Ectodermal cell (in vitro differentiated cells): ENCODE measurements at regions not wholly inside any gene's neighbourhood (a gene's known extent, or its start where the extent isn't known, plus 50 kb on each side); places are given as distances from the start of the nearest gene placed in this dataset.
"Not testable (repeated sequence)": the region's sequence is repeated elsewhere in the genome, so short reads cannot be mapped to it uniquely, and the experiment has no call there.

Experiments
- H3K27ac ChIP-seq: 2 replicates; pipeline ENCODE4 v1.7.0; 2013; ENCODE audit warnings: mild to moderate bottlenecking, low read depth, low read length; ENCODE audit not compliant: insufficient read depth, poor library complexity, severe bottlenecking
- H3K27me3 ChIP-seq: 2 replicates; pipeline ENCODE4 v1.7.0; 2013; ENCODE audit warnings: mild to moderate bottlenecking, low read length; ENCODE audit not compliant: insufficient read depth, control insufficient read depth, poor library complexity, severe bottlenecking
- H3K36me3 ChIP-seq: one replicate; pipeline ENCODE4 v1.7.0; 2013; ENCODE audit warnings: low read length; ENCODE audit not compliant: control insufficient read depth, insufficient read depth
- H3K4me1 ChIP-seq: one replicate; pipeline ENCODE4 v1.7.0; 2013; ENCODE audit warnings: low read length; ENCODE audit not compliant: control insufficient read depth, insufficient read depth
- H3K4me3 ChIP-seq: 2 replicates; pipeline ENCODE4 v1.7.0; 2013; ENCODE audit warnings: low read depth, low read length, control low read depth; ENCODE audit not compliant: insufficient read depth
- H3K9me3 ChIP-seq: 2 replicates; pipeline ENCODE4 v1.7.0; 2013; ENCODE audit warnings: mild to moderate bottlenecking, low read length, moderate library complexity; ENCODE audit not compliant: control insufficient read depth
- whole genome bisulfite sequencing, 2 experiments: methylation state at CpG; one replicate each; pipeline ENCODE4 v1.1.7; 2013; ENCODE audit warnings: missing lambda C conversion rate in 2 of 2; 5-methylcytosine and 5-hydroxymethylcytosine counted together

GRCh38 chr6:119665432-119665831 lies 315.9 kb upstream of the MAN1A1 start:
- not testable (repeated sequence) for H3K36me3 ChIP-seq, H3K4me1 ChIP-seq, H3K4me3 ChIP-seq, H3K27me3 ChIP-seq, H3K27ac ChIP-seq, H3K9me3 ChIP-seq
- WGBS, 2 experiments: 86% methylated on average over 10 of the region's 10 CpGs

- Histone ChIP-seq H3K36me3 (no peaks in the 10 kb centered on the region), H3K27ac (no peak overlapping the region), H3K4me1 (no peaks in the 10 kb centered on the region), H3K9me3 (no peaks in the 10 kb centered on the region), H3K27me3 (no peaks in the 10 kb centered on the region), H3K4me3 (no peak overlapping the region)
Observed at GRCh38 chr6:119661628-119662027, 312.1 kb upstream of the MAN1A1 start.

- Histone ChIP-seq H3K36me3 (no peaks in the 10 kb centered on the region), H3K27ac (no peak overlapping the region), H3K4me3 (no peak overlapping the region), H3K9me3 (no peaks in the 10 kb centered on the region), H3K27me3 (no peaks in the 10 kb centered on the region), H3K4me1 (no peaks in the 10 kb centered on the region)
- 93 to 96% methylated on average over 3 of the region's 4 CpGs for WGBS, 2 experiments
Observed at GRCh38 chr6:119661078-119661477, 311.5 kb upstream of the MAN1A1 start.

- H3K4me3 ChIP-seq: no peak overlapping the region
- H3K36me3 ChIP-seq: no peaks in the 10 kb centered on the region
- H3K4me1 ChIP-seq: no peaks in the 10 kb centered on the region
- H3K9me3 ChIP-seq: no peaks in the 10 kb centered on the region
- no peak overlapping the region for H3K27ac ChIP-seq
- no peaks in the 10 kb centered on the region for H3K27me3 ChIP-seq
Observed at GRCh38 chr6:119658917-119659316, 309.4 kb upstream of the MAN1A1 start.

- no peaks in the 10 kb centered on the region for H3K4me1 ChIP-seq
- no CpG with 5 or more reads among the region's 1 CpG for WGBS, 2 experiments
- no peak overlapping the region for H3K4me3 ChIP-seq
- H3K9me3 ChIP-seq: no peaks in the 10 kb centered on the region
- no peaks in the 10 kb centered on the region for H3K27me3 ChIP-seq
- H3K36me3 ChIP-seq: no peaks in the 10 kb centered on the region
- H3K27ac ChIP-seq: no peak overlapping the region
Observed at GRCh38 chr6:119655124-119655523, 305.6 kb upstream of the MAN1A1 start.

GRCh38 chr6:119653329-119653728 lies 303.8 kb upstream of the MAN1A1 start:
- no peaks in the 10 kb centered on the region for H3K4me1 ChIP-seq
- H3K27me3 ChIP-seq: no peaks in the 10 kb centered on the region
- no peak overlapping the region for H3K4me3 ChIP-seq
- H3K27ac ChIP-seq: no peak overlapping the region
- H3K36me3 ChIP-seq: no peaks in the 10 kb centered on the region
- 86 to 96% methylated on average over 2 of the region's 2 CpGs for WGBS, 2 experiments
- no peaks in the 10 kb centered on the region for H3K9me3 ChIP-seq

- 92 to 95% methylated on average over 5 to 6 of the region's 6 CpGs for WGBS, 2 experiments
- Histone ChIP-seq H3K27me3 (no peaks in the 10 kb centered on the region), H3K4me1 (no peaks in the 10 kb centered on the region), H3K36me3 (no peaks in the 10 kb centered on the region), H3K27ac (no peak overlapping the region), H3K4me3 (no peak overlapping the region), H3K9me3 (no peaks in the 10 kb centered on the region)
Observed at GRCh38 chr6:119649531-119649930, 300.0 kb upstream of the MAN1A1 start.

- WGBS, 2 experiments: 99 to 100% methylated on average over 2 of the region's 2 CpGs
- H3K4me3 ChIP-seq: no peak overlapping the region
- no peaks in the 10 kb centered on the region for H3K27me3 ChIP-seq
- no peaks in the 10 kb centered on the region for H3K4me1 ChIP-seq
- no peaks in the 10 kb centered on the region for H3K36me3 ChIP-seq
- H3K27ac ChIP-seq: no peak overlapping the region
- no peaks in the 10 kb centered on the region for H3K9me3 ChIP-seq
Observed at GRCh38 chr6:119647309-119647708, 297.7 kb upstream of the MAN1A1 start.

GRCh38 chr6:119643876-119644275 lies 294.3 kb upstream of the MAN1A1 start:
- H3K9me3 ChIP-seq: no peaks in the 10 kb centered on the region
- no peak overlapping the region for H3K4me3 ChIP-seq
- 96 to 97% methylated on average over 7 of the region's 7 CpGs for WGBS, 2 experiments

GRCh38 chr6:119637768-119638167 lies 288.2 kb upstream of the MAN1A1 start:
- H3K27me3 ChIP-seq: no peaks in the 10 kb centered on the region

More at GRCh38 chr6:119643876-119644275, 294.3 kb upstream of the MAN1A1 start:
- H3K36me3 ChIP-seq: no peaks in the 10 kb centered on the region
- no peak overlapping the region for H3K27ac ChIP-seq
- no peaks in the 10 kb centered on the region for H3K27me3 ChIP-seq
- no peaks in the 10 kb centered on the region for H3K4me1 ChIP-seq

GRCh38 chr6:119636060-119636459 lies 286.5 kb upstream of the MAN1A1 start:
- no peaks in the 10 kb centered on the region for H3K36me3 ChIP-seq
- 100% methylated on average over 1 of the region's 2 CpGs; no CpG with 5 or more reads in 1 of the 2 experiments for WGBS, 2 experiments
- H3K27ac ChIP-seq: no peak overlapping the region
- H3K27me3 ChIP-seq: no peaks in the 10 kb centered on the region
- H3K9me3 ChIP-seq: no peaks in the 10 kb centered on the region
- H3K4me1 ChIP-seq: no peaks in the 10 kb centered on the region
- no peak overlapping the region for H3K4me3 ChIP-seq

More at GRCh38 chr6:119637768-119638167, 288.2 kb upstream of the MAN1A1 start:
- Histone ChIP-seq H3K27ac (no peak overlapping the region), H3K4me1 (no peaks in the 10 kb centered on the region), H3K9me3 (no peaks in the 10 kb centered on the region), H3K4me3 (no peak overlapping the region), H3K36me3 (no peaks in the 10 kb centered on the region)
- 74 to 77% methylated on average over 3 of the region's 3 CpGs for WGBS, 2 experiments
